ENCODE measurements at regions not wholly inside any gene's neighbourhood (a gene's known extent, or its start where the extent isn't known, plus 50 kb on each side); places are given as distances from the start of the nearest gene placed in this dataset.

GRCh38 chr16:48846277-48846676 is 236.3 kb upstream of the N4BP1 start:
- Histone ChIP-seq H3K27ac (ENCODE audit: low read depth in 2 of 2, low read length in 2 of 2) (no peak overlapping the region), H3K4me1 (ENCODE audit: control insufficient read depth in 2 of 3, insufficient read depth in 2 of 3, low read depth in 1 of 3, low read length in 3 of 3) (no peaks in the 10 kb centered on the region), H3K9ac (ENCODE audit: low read length in 3 of 3) (no peak overlapping the region), H3K36me3 (ENCODE audit: control insufficient read depth in 2 of 3, insufficient read depth in 3 of 3, low read length in 3 of 3) (no peaks in the 10 kb centered on the region), H3K27me3 (ENCODE audit: control insufficient read depth, insufficient read depth, low read length) (no peaks in the 10 kb centered on the region), H3K9me3 (ENCODE audit: control insufficient read depth in 2 of 3, insufficient read depth in 1 of 3, low read length in 3 of 3) (no peaks in the 10 kb centered on the region), H3K4me3 (ENCODE audit: low read length in 3 of 3) (no peak overlapping the region)
- intact Hi-C loops (cut with DNase I): no loop called here
- DNase-seq (no peak), FAIRE-seq (no peak)
- no peak for TF ChIP-seq CTCF (IDR thresholded peaks at IDR 0.05; ENCODE audit: borderline replicate concordance, extremely low read depth, insufficient read depth)

- no peak for FAIRE-seq
- Histone ChIP-seq H3K4me1 (ENCODE audit: control insufficient read depth in 2 of 3, insufficient read depth in 2 of 3, low read depth in 1 of 3, low read length in 3 of 3) (no peaks in the 10 kb centered on the region), H3K9ac (ENCODE audit: low read length in 3 of 3) (no peak overlapping the region), H3K27me3 (ENCODE audit: control insufficient read depth, insufficient read depth, low read length) (no peaks in the 10 kb centered on the region), H3K36me3 (ENCODE audit: control insufficient read depth in 2 of 3, insufficient read depth in 3 of 3, low read length in 3 of 3) (no peaks in the 10 kb centered on the region), H3K9me3 (ENCODE audit: control insufficient read depth in 2 of 3, insufficient read depth in 1 of 3, low read length in 3 of 3) (no peaks in the 10 kb centered on the region), H3K27ac (ENCODE audit: low read depth in 2 of 2, low read length in 2 of 2) (no peak overlapping the region), H3K4me3 (ENCODE audit: low read length in 3 of 3) (no peak overlapping the region)
- intact Hi-C loops (cut with DNase I): no loop called here
- no peak for DNase-seq
- TF ChIP-seq CTCF (IDR thresholded peaks at IDR 0.05; ENCODE audit: borderline replicate concordance, extremely low read depth, insufficient read depth): no peak
These were observed 235.3 kb upstream of the N4BP1 start for GRCh38 chr16:48845261-48845660.

GRCh38 chr16:48838349-48838748 is 228.4 kb upstream of the N4BP1 start:
- Histone ChIP-seq H3K9ac (ENCODE audit: low read length in 3 of 3) (no peak overlapping the region), H3K36me3 (ENCODE audit: control insufficient read depth in 2 of 3, insufficient read depth in 3 of 3, low read length in 3 of 3) (no peaks in the 10 kb centered on the region), H3K27ac (ENCODE audit: low read depth in 2 of 2, low read length in 2 of 2) (no peak overlapping the region), H3K4me3 (ENCODE audit: low read length in 3 of 3) (no peak overlapping the region), H3K9me3 (ENCODE audit: control insufficient read depth in 2 of 3, insufficient read depth in 1 of 3, low read length in 3 of 3) (no peaks in the 10 kb centered on the region), H3K27me3 (ENCODE audit: control insufficient read depth, insufficient read depth, low read length) (no peaks in the 10 kb centered on the region), H3K4me1 (ENCODE audit: control insufficient read depth in 2 of 3, insufficient read depth in 2 of 3, low read depth in 1 of 3, low read length in 3 of 3) (no peaks in the 10 kb centered on the region)
- intact Hi-C loops (cut with DNase I): no loop called here
- no peak for DNase-seq
- TF ChIP-seq CTCF (IDR thresholded peaks at IDR 0.05; ENCODE audit: borderline replicate concordance, extremely low read depth, insufficient read depth): no peak
- no peak for FAIRE-seq

- TF ChIP-seq CTCF (IDR thresholded peaks at IDR 0.05; ENCODE audit: borderline replicate concordance, extremely low read depth, insufficient read depth): no peak
- FAIRE-seq: no peak
- H3K36me3 ChIP-seq (ENCODE audit: control insufficient read depth in 2 of 3, insufficient read depth in 3 of 3, low read length in 3 of 3): no peaks in the 10 kb centered on the region
- H3K9me3 ChIP-seq (ENCODE audit: control insufficient read depth in 2 of 3, insufficient read depth in 1 of 3, low read length in 3 of 3): no peaks in the 10 kb centered on the region
- DNase-seq: no peak
- intact Hi-C loops (cut with DNase I): no loop called here
- H3K9ac ChIP-seq (ENCODE audit: low read length in 3 of 3): no peak overlapping the region
- H3K4me1 ChIP-seq (ENCODE audit: control insufficient read depth in 2 of 3, insufficient read depth in 2 of 3, low read depth in 1 of 3, low read length in 3 of 3): no peaks in the 10 kb centered on the region
- no peak overlapping the region for H3K27ac ChIP-seq (ENCODE audit: low read depth in 2 of 2, low read length in 2 of 2)
- no peaks in the 10 kb centered on the region for H3K27me3 ChIP-seq (ENCODE audit: control insufficient read depth, insufficient read depth, low read length)
- H3K4me3 ChIP-seq (ENCODE audit: low read length in 3 of 3): no peak overlapping the region
These were observed 226.7 kb upstream of the N4BP1 start for GRCh38 chr16:48836636-48837035.
